Skeletal muscle tissue (tissue), 3 donors: ENCODE measurements at regions not wholly inside any gene's neighbourhood (a gene's known extent, or its start where the extent isn't known, plus 50 kb on each side); places are given as distances from the start of the nearest gene placed in this dataset.

ENCODE experiments used
- H3K27ac ChIP-seq: one replicate; pipeline ENCODE4 v1.7.0; 2013; ENCODE audit warnings: mild to moderate bottlenecking, low read depth, low read length, inconsistent platforms
- H3K27me3 ChIP-seq, 3 donors: one replicate each; pipeline ENCODE4 v1.7.0; 2013; ENCODE audit warnings: low read length in 3 of 3; ENCODE audit not compliant: control insufficient read depth in 3 of 3, insufficient read depth in 3 of 3
- H3K36me3 ChIP-seq, 3 donors: one replicate each; pipeline ENCODE4 v1.7.0; 2013; ENCODE audit warnings: low read length in 3 of 3; ENCODE audit not compliant: control insufficient read depth in 3 of 3, insufficient read depth in 3 of 3
- H3K4me1 ChIP-seq, 3 donors: one replicate each; pipeline ENCODE4 v1.7.0; 2013; ENCODE audit warnings: low read length in 3 of 3, mild to moderate bottlenecking in 3 of 3; ENCODE audit not compliant: control insufficient read depth in 3 of 3, insufficient read depth in 3 of 3
- H3K4me3 ChIP-seq, 3 donors: one replicate each; pipeline ENCODE4 v1.7.0; 2013; ENCODE audit warnings: low read length in 3 of 3
- H3K9ac ChIP-seq, 3 donors: one replicate each; pipeline ENCODE4 v1.7.0; 2013; ENCODE audit warnings: low read length in 3 of 3, mild to moderate bottlenecking in 3 of 3, moderate library complexity in 2 of 3, low read depth in 1 of 3
- H3K9me3 ChIP-seq, 3 donors: one replicate each; pipeline ENCODE4 v1.7.0; 2013; ENCODE audit warnings: low read length in 3 of 3; ENCODE audit not compliant: control insufficient read depth in 3 of 3
- donor health status: Osteomylitis.

DNA sequence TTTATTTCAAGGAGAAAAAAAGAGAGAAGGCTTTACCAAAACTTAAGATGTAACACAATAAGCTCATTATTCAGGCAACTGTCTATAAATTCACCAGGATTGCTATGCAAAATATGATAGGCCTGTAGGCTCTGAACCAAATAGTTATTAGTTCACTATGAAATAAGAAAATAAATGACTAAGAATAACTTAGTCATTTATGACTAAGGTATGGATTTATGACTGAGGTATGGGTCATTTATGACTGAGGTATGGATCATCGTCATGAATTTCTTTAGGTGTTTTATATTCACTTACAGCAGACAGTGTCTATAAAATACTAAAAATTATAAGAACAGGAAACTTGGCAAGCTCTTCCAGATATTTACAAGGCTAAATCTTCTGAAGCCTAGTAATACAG lies 52.1 kb upstream of the SNX9 start:
- Histone ChIP-seq H3K27me3 (peaks cover 7 to 24% (median 17%) of the 10 kb centered on the region in 3 donors), H3K9me3 (no peaks in the 10 kb centered on the region), H3K4me3 (no peak overlapping the region), H3K9ac (no peak overlapping the region), H3K4me1 (peaks cover 0 to 11% (median 0%) of the 10 kb centered on the region in 3 donors), H3K27ac (no peak overlapping the region), H3K36me3 (no peaks in the 10 kb centered on the region)

DNA sequence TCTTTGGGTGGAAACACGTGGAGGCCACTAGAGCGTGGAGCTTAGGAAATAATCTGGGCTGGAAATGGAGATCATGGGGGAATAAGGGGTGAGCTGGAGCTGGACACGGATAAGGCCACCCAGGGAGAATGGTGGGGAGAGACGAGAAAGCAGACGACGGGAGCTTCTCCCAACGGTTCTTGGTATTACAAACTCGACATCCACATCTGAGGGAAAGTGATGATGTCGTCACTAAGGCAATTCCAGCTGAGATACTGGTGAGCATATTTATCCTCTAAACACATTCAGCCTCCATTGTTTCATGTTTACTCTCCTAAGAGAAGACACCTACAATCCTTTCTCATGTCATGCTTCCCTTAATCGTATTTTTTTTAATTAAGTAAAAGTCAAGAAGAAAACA lies 50.2 kb upstream of the SNX9 start:
- Histone ChIP-seq H3K9me3 (no peaks in the 10 kb centered on the region), H3K27ac (no peak overlapping the region), H3K9ac (no peak overlapping the region), H3K4me3 (no peak overlapping the region), H3K4me1 (peaks cover 0 to 10% (median 0%) of the 10 kb centered on the region in 3 donors), H3K27me3 (peaks cover 7 to 24% (median 17%) of the 10 kb centered on the region in 3 donors), H3K36me3 (no peaks in the 10 kb centered on the region)
